HCT116 (cell line): ENCODE measurements at regions not wholly inside any gene's neighbourhood (a gene's known extent, or its start where the extent isn't known, plus 50 kb on each side); places are given as distances from the start of the nearest gene placed in this dataset.

Experiments used
- ATAC-seq: fragments of 200-7000 bp; cut with Tn5 transposase; 2 replicates; pipeline ENCODE4 v1.9.1; 2020; ENCODE audit warnings: mild to moderate bottlenecking, moderate library complexity
- BruUV-seq: library from RNA; stranded (reverse); fragments of 400-500 nt; replicated peaks from 2 replicates; lab custom pipeline; 2021; lab: Mats Ljungman, UMichigan
- CTCF ChIA-PET: fragments of 300-600 bp; sonication (Branson Sonifier 250); formaldehyde crosslinking; loops from one replicate; lab custom pipeline; 2021; ENCODE audit warnings: antibody characterized with exemption; lab: Charles Lee
- POLR2A ChIA-PET: fragments of 300-600, 350-600 bp; sonication (Branson Sonifier 250); formaldehyde crosslinking; loops from one replicate; lab custom pipeline; 2021; ENCODE audit warnings: antibody characterized with exemption; lab: Charles Lee
- RAD21 ChIA-PET, 2 experiments: fragments of 300-600 bp; sonication (Branson Sonifier 250); formaldehyde crosslinking; loops; one replicate each; lab custom pipeline; 2023; ENCODE audit warnings: low total read pairs in 2 of 2; ENCODE audit not compliant: uncharacterized antibody in 2 of 2, unreplicated experiment in 2 of 2, low non-redundant PET in 1 of 2; lab: Charles Lee
- DNase-seq: peaks from one replicate; pipeline ENCODE4 v3.0.0-alpha.2; 2010; ENCODE audit warnings: low read depth, low spot score
- H2AFZ ChIP-seq: fragments of 200-600 bp; shearing (Covaris generic), sonication (generic); 2 replicates; pipeline ENCODE4 v1.6.1; 2017; ENCODE audit warnings: low read depth, mixed run types, mixed read lengths, antibody characterized with exemption, low read length; ENCODE audit not compliant: poor library complexity, severe bottlenecking
- H3K27ac ChIP-seq: 2 replicates; pipeline ENCODE4 v1.5.1; 2012; ENCODE audit warnings: low read depth, low read length
- H3K27me3 ChIP-seq: fragments of 200-600 bp; sonication (generic); 2 replicates; pipeline ENCODE4 v1.6.1; 2016; ENCODE audit warnings: mixed run types, low read length, mixed read lengths; ENCODE audit not compliant: insufficient read depth
- H3K36me3 ChIP-seq, 2 experiments: fragments of 200-500 bp in 1 of 2; fragments of 200-600 bp in 1 of 2; sonication (Bioruptor generic) in 1 of 2; sonication (generic) in 1 of 2; 2 replicates each; pipeline versions ENCODE4 v1.5.1 to v1.6.1; 2014 to 2016; ENCODE audit warnings: low read length in 2 of 2, inconsistent platforms in 1 of 2, mixed read lengths in 1 of 2, mixed run types in 1 of 2; ENCODE audit not compliant: insufficient read depth in 2 of 2, control insufficient read depth in 1 of 2
- H3K4me1 ChIP-seq, 2 experiments: fragments of 200-600 bp in 1 of 2; sonication (generic) in 1 of 2; 2 replicates each; pipeline versions ENCODE4 v1.5.1 to v1.6.1; 2012 to 2017; ENCODE audit warnings: low read length in 2 of 2, inconsistent platforms in 1 of 2, mild to moderate bottlenecking in 1 of 2, mixed read lengths in 1 of 2, mixed run types in 1 of 2, moderate library complexity in 1 of 2; ENCODE audit not compliant: insufficient read depth in 2 of 2, control insufficient read depth in 1 of 2
- H3K4me2 ChIP-seq: fragments of 200-600 bp; sonication (generic); 2 replicates; pipeline ENCODE4 v1.6.1; 2017; ENCODE audit warnings: mixed run types, low read length, mixed read lengths
- H3K4me3 ChIP-seq, 2 experiments: fragments of 200-600 bp in 1 of 2; sonication (generic) in 1 of 2; replicated peaks in 1 of 2; 2 replicates each; pipeline ENCODE4 v1.5.1; 2011 to 2016; ENCODE audit warnings: low read length in 2 of 2, control low read depth in 1 of 2, low read depth in 1 of 2, mild to moderate bottlenecking in 1 of 2, mixed read lengths in 1 of 2, mixed run types in 1 of 2
- H3K79me2 ChIP-seq: fragments of 200-600 bp; sonication (generic); 2 replicates; pipeline ENCODE4 v1.6.1; 2017; ENCODE audit warnings: mild to moderate bottlenecking, mixed run types, low read length, moderate library complexity, mixed read lengths; ENCODE audit not compliant: insufficient read depth
- H3K9ac ChIP-seq: fragments of 200-600 bp; sonication (generic); 2 replicates; pipeline ENCODE4 v1.6.1; 2016; ENCODE audit warnings: low read length, mixed read lengths
- H3K9me2 ChIP-seq: fragments of 200-600 bp; sonication (generic), shearing (Covaris generic); 2 replicates; pipeline ENCODE4 v1.6.1; 2017; ENCODE audit warnings: mixed run types, mild to moderate bottlenecking, moderate library complexity; ENCODE audit not compliant: insufficient read depth
- H3K9me3 ChIP-seq, 2 experiments: fragments of 200-500 bp in 1 of 2; fragments of 200-600 bp in 1 of 2; sonication (Bioruptor generic) in 1 of 2; sonication (generic) in 1 of 2; 2 replicates each; pipeline ENCODE4 v1.6.1; 2014 to 2017; ENCODE audit warnings: low read length in 2 of 2, mixed read lengths in 2 of 2, inconsistent platforms in 1 of 2, low read depth in 1 of 2, mild to moderate bottlenecking in 1 of 2, mixed run types in 1 of 2, moderate library complexity in 1 of 2; ENCODE audit not compliant: control insufficient read depth in 1 of 2, insufficient read depth in 1 of 2
- H4K20me1 ChIP-seq: fragments of 200-600 bp; sonication (generic), shearing (Covaris generic); 2 replicates; pipeline ENCODE4 v1.6.1; 2017; ENCODE audit warnings: mixed run types, mild to moderate bottlenecking, moderate library complexity; ENCODE audit not compliant: insufficient read depth
- CBX3 ChIP-seq: IDR thresholded peaks from 2 replicates; pipeline ENCODE4 v1.6.1; 2012; ENCODE audit warnings: low read depth
- CEBPB ChIP-seq: IDR thresholded peaks from 2 replicates; pipeline ENCODE4 v1.6.1; 2012; ENCODE audit warnings: low read depth
- EGR1 ChIP-seq: IDR thresholded peaks from 2 replicates; pipeline ENCODE4 v1.6.1; 2012; ENCODE audit warnings: low read depth
- EZH2 ChIP-seq: fragments of 200-600 bp; sonication (generic); IDR thresholded peaks from 2 replicates; pipeline ENCODE4 v1.6.1; 2017; ENCODE audit warnings: antibody characterized with exemption, mixed run types
- EZH2phosphoT487 ChIP-seq: fragments of 200-600 bp; IDR thresholded peaks from 2 replicates; pipeline ENCODE4 v1.6.1; 2018; ENCODE audit warnings: antibody characterized with exemption, borderline replicate concordance
- FOSL1 ChIP-seq: IDR thresholded peaks from 2 replicates; pipeline ENCODE4 v1.6.1; 2012; ENCODE audit warnings: low read depth
- JUND ChIP-seq: IDR thresholded peaks from 2 replicates; pipeline ENCODE4 v1.6.1; 2012
- POLR2A ChIP-seq: IDR thresholded peaks from 2 replicates; pipeline ENCODE4 v1.7.0; 2011; ENCODE audit warnings: borderline replicate concordance; ENCODE audit not compliant: insufficient read depth, insufficient read length; ENCODE audit errors: extremely low read depth
- POLR2AphosphoS5 ChIP-seq: IDR thresholded peaks from 2 replicates; pipeline ENCODE4 v1.6.1; 2011; ENCODE audit warnings: mild to moderate bottlenecking, low read depth, low read length, moderate library complexity
- SIN3A ChIP-seq: IDR thresholded peaks from 2 replicates; pipeline ENCODE4 v1.6.1; 2012; ENCODE audit warnings: low read depth
- SP1 ChIP-seq: IDR thresholded peaks from 2 replicates; pipeline ENCODE4 v1.6.1; 2012; ENCODE audit warnings: low read depth
- SRF ChIP-seq: IDR thresholded peaks from 2 replicates; pipeline ENCODE4 v1.6.1; 2012; ENCODE audit warnings: low read depth
- TCF7L2 ChIP-seq: IDR thresholded peaks from 2 replicates; pipeline ENCODE4 v1.7.0; 2011; ENCODE audit warnings: borderline replicate concordance, inconsistent platforms; ENCODE audit not compliant: insufficient read depth, insufficient read length; ENCODE audit errors: extremely low read depth
- ZNF274 ChIP-seq: fragments of 200-500 bp; sonication (Bioruptor generic); IDR thresholded peaks from 2 replicates; pipeline ENCODE4 v1.6.1; 2014; ENCODE audit warnings: mild to moderate bottlenecking, low read depth, low read length, inconsistent platforms
- intact Hi-C: fragments of 100-400 bp; cut with micrococcal nuclease; formaldehyde crosslinking; loops from 2 replicates; pipeline ENCODE4 v1.10.0; 2022
- TF ChIP-seq, protein P1 (sequence below), 3 experiments: fragments of 200-600 bp in 1 of 3; sonication (generic) in 1 of 3; IDR thresholded peaks in 2 of 3; conservative IDR thresholded peaks in 1 of 3; 2 replicates each; pipeline ENCODE4 v1.5.1; 2012 to 2017; ENCODE audit warnings: low read depth in 2 of 3, low read length in 2 of 3, antibody characterized with exemption in 1 of 3, borderline replicate concordance in 1 of 3, control low read depth in 1 of 3, mild to moderate bottlenecking in 1 of 3, mixed read lengths in 1 of 3, mixed run types in 1 of 3, moderate library complexity in 1 of 3; ENCODE audit not compliant: insufficient read depth in 1 of 3
- TF ChIP-seq, protein P2 (sequence below): IDR thresholded peaks from 2 replicates; pipeline ENCODE4 v1.6.1; 2012
- TF ChIP-seq, protein P3 (sequence below): IDR thresholded peaks from 2 replicates; pipeline ENCODE4 v1.6.1; 2012; ENCODE audit warnings: low read depth

DNA sequence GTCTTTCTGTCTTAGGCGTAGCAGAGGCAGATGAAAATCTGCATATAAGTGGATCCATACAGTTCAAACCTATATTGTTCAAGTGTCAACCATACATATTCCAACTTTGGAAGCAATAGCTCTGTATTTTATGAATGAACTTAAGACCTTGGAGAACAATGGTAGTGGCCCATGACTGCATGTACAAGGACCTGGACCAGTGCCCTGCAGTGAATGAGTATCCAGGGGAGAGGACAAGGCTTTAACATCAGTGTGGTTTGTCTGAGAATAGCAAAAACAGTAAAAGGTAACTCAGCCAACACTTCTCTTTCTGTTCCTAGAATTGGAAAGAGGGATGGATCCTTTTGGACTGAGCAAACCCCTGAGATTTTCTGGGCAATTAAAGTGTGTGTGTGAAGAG is 230.8 kb upstream of the LINC00305 start:
- ATAC-seq = no peak
- RAD21 ChIA-PET = no interaction called here

More for the DNA sequence above, 230.8 kb upstream of the LINC00305 start:
- BruUV-seq = no TSS peak
- no peak overlapping the region for H3K4me2 ChIP-seq
- peaks cover 8 to 33% of the 10 kb centered on the region in 2 experiments; a peak in 2 of 4 replicates for H3K9me3 ChIP-seq
- no peak overlapping the region for H3K27ac ChIP-seq
- CTCF ChIA-PET = no interaction called here
- H3K36me3 ChIP-seq = no peaks in the 10 kb centered on the region
- POLR2A ChIA-PET = no interaction called here
- H2AFZ ChIP-seq = no peak overlapping the region
- no peaks in the 10 kb centered on the region for H3K9me2 ChIP-seq
- intact Hi-C loops = no loop called here
- no peaks in the 10 kb centered on the region for H3K4me1 ChIP-seq
- no peak for DNase-seq
- H4K20me1 ChIP-seq = no peaks in the 10 kb centered on the region
- no peaks in the 10 kb centered on the region for H3K27me3 ChIP-seq
- no peak overlapping the region for H3K9ac ChIP-seq
- no peaks in the 10 kb centered on the region for H3K79me2 ChIP-seq
- TF ChIP-seq EZH2phosphoT487 = no peak
- no peak for TF ChIP-seq TCF7L2
- TF ChIP-seq POLR2A = no peak
- TF ChIP-seq SP1 = no peak
- TF ChIP-seq POLR2AphosphoS5 = no peak
- TF ChIP-seq EZH2 = no peak
- TF ChIP-seq EGR1 = no peak
- no peak for TF ChIP-seq FOSL1
- TF ChIP-seq, protein P1, sequence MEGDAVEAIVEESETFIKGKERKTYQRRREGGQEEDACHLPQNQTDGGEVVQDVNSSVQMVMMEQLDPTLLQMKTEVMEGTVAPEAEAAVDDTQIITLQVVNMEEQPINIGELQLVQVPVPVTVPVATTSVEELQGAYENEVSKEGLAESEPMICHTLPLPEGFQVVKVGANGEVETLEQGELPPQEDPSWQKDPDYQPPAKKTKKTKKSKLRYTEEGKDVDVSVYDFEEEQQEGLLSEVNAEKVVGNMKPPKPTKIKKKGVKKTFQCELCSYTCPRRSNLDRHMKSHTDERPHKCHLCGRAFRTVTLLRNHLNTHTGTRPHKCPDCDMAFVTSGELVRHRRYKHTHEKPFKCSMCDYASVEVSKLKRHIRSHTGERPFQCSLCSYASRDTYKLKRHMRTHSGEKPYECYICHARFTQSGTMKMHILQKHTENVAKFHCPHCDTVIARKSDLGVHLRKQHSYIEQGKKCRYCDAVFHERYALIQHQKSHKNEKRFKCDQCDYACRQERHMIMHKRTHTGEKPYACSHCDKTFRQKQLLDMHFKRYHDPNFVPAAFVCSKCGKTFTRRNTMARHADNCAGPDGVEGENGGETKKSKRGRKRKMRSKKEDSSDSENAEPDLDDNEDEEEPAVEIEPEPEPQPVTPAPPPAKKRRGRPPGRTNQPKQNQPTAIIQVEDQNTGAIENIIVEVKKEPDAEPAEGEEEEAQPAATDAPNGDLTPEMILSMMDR (IDR thresholded peaks at IDR 0.05 in 2 of 3, conservative IDR thresholded peaks at IDR 0.05 in 1 of 3; ENCODE audit: borderline replicate concordance in 1 of 3, insufficient read depth in 1 of 3, low read depth in 2 of 3, low read length in 2 of 3) = no peak
- no peak for TF ChIP-seq JUND
- TF ChIP-seq ZNF274 = no peak
- no peak for TF ChIP-seq SRF
- TF ChIP-seq CBX3 = no peak
- no peak for TF ChIP-seq SIN3A
- TF ChIP-seq, protein P2, sequence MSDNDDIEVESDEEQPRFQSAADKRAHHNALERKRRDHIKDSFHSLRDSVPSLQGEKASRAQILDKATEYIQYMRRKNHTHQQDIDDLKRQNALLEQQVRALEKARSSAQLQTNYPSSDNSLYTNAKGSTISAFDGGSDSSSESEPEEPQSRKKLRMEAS = no peak
- no peak for TF ChIP-seq CEBPB
- TF ChIP-seq, protein P3, sequence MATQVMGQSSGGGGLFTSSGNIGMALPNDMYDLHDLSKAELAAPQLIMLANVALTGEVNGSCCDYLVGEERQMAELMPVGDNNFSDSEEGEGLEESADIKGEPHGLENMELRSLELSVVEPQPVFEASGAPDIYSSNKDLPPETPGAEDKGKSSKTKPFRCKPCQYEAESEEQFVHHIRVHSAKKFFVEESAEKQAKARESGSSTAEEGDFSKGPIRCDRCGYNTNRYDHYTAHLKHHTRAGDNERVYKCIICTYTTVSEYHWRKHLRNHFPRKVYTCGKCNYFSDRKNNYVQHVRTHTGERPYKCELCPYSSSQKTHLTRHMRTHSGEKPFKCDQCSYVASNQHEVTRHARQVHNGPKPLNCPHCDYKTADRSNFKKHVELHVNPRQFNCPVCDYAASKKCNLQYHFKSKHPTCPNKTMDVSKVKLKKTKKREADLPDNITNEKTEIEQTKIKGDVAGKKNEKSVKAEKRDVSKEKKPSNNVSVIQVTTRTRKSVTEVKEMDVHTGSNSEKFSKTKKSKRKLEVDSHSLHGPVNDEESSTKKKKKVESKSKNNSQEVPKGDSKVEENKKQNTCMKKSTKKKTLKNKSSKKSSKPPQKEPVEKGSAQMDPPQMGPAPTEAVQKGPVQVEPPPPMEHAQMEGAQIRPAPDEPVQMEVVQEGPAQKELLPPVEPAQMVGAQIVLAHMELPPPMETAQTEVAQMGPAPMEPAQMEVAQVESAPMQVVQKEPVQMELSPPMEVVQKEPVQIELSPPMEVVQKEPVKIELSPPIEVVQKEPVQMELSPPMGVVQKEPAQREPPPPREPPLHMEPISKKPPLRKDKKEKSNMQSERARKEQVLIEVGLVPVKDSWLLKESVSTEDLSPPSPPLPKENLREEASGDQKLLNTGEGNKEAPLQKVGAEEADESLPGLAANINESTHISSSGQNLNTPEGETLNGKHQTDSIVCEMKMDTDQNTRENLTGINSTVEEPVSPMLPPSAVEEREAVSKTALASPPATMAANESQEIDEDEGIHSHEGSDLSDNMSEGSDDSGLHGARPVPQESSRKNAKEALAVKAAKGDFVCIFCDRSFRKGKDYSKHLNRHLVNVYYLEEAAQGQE = no peak
- H3K4me3 ChIP-seq = no peak overlapping the region
